ENCODE measurements at regions not wholly inside any gene's neighbourhood (a gene's known extent, or its start where the extent isn't known, plus 50 kb on each side); places are given as distances from the start of the nearest gene placed in this dataset.

DNA sequence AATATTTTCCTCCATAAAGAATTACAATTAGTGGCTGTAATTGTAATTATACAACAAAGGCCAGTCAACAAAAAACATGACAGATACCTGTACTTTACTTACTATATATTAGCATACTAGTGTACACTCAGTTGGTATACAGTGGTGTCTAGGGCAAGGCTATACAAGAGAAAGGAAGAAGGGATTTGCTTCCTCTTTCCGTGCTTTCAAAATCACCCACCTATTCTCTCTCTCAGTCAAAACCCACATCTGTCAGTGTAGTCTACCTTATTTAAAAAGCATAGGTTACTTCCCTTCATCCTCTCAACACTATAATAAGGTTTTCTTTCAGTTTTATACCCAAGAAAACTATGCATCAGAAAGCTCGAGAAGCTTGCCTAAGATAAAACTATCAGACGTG, 355.8 kb upstream of the NR5A2 start:
- no peak overlapping the region for H3K4me3 ChIP-seq (ENCODE audit: low read depth, low read length, poor library complexity, severe bottlenecking)
- no peaks in the 10 kb centered on the region for H3K36me3 ChIP-seq (ENCODE audit: insufficient read depth, low read length)
- no peak overlapping the region for H3K9ac ChIP-seq (ENCODE audit: low read length)
- H3K9me2 ChIP-seq (ENCODE audit: low read depth, low read length): no peaks in the 10 kb centered on the region
- no peak overlapping the region for H3K4me2 ChIP-seq (ENCODE audit: low read length)
- no peak overlapping the region for H3K27ac ChIP-seq (ENCODE audit: low read depth, low read length, poor library complexity, severe bottlenecking)
- H3K9me3 ChIP-seq (ENCODE audit: low read length): no peaks in the 10 kb centered on the region
- H4K20me1 ChIP-seq (ENCODE audit: insufficient read depth, low read length): no peaks in the 10 kb centered on the region
- no peaks in the 10 kb centered on the region for H3K79me2 ChIP-seq (ENCODE audit: insufficient read depth, low read length)
- H3K4me1 ChIP-seq (ENCODE audit: insufficient read depth, low read length, severe bottlenecking): no peaks in the 10 kb centered on the region
- no peaks in the 10 kb centered on the region for H3F3A ChIP-seq (ENCODE audit: insufficient read depth, low read length)
- H2AFZ ChIP-seq (ENCODE audit: low read length): no peak overlapping the region
- no peak for TF ChIP-seq EZH2 (IDR thresholded peaks at IDR 0.05; ENCODE audit: borderline replicate concordance, low read length)
- TF ChIP-seq, protein P1, sequence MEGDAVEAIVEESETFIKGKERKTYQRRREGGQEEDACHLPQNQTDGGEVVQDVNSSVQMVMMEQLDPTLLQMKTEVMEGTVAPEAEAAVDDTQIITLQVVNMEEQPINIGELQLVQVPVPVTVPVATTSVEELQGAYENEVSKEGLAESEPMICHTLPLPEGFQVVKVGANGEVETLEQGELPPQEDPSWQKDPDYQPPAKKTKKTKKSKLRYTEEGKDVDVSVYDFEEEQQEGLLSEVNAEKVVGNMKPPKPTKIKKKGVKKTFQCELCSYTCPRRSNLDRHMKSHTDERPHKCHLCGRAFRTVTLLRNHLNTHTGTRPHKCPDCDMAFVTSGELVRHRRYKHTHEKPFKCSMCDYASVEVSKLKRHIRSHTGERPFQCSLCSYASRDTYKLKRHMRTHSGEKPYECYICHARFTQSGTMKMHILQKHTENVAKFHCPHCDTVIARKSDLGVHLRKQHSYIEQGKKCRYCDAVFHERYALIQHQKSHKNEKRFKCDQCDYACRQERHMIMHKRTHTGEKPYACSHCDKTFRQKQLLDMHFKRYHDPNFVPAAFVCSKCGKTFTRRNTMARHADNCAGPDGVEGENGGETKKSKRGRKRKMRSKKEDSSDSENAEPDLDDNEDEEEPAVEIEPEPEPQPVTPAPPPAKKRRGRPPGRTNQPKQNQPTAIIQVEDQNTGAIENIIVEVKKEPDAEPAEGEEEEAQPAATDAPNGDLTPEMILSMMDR (IDR thresholded peaks at IDR 0.05; ENCODE audit: low read length): no peak
- no peaks in the 10 kb centered on the region for H3K27me3 ChIP-seq (ENCODE audit: insufficient read depth, low read length)

DNA sequence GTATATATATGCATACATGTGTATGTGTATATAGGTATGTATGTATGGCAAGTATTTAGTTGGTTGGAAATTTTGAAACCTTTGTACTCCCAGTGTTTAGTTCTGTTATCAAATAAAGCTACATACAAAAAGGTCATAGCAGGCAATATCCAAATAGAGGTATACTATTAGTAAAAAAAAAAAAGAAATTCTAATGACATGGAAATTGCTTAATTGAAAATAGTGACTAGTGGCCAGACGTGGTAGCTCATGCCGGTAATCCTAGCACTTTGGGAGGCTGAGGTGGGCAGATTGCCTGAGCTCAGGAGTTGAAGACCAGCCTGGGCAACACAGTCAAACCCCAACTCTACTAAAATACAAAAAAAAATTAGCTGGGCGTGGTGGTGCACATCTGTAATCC, 351.6 kb upstream of the NR5A2 start:
- no peaks in the 10 kb centered on the region for H3K79me2 ChIP-seq (ENCODE audit: insufficient read depth, low read length)
- no peaks in the 10 kb centered on the region for H4K20me1 ChIP-seq (ENCODE audit: insufficient read depth, low read length)
- H3F3A ChIP-seq (ENCODE audit: insufficient read depth, low read length): no peaks in the 10 kb centered on the region
- H3K9me2 ChIP-seq (ENCODE audit: low read depth, low read length): no peaks in the 10 kb centered on the region
- H3K36me3 ChIP-seq (ENCODE audit: insufficient read depth, low read length): no peaks in the 10 kb centered on the region
- H3K4me3 ChIP-seq (ENCODE audit: low read depth, low read length, poor library complexity, severe bottlenecking): no peak overlapping the region
- no peaks in the 10 kb centered on the region for H3K4me1 ChIP-seq (ENCODE audit: insufficient read depth, low read length, severe bottlenecking)
- H3K27ac ChIP-seq (ENCODE audit: low read depth, low read length, poor library complexity, severe bottlenecking): no peak overlapping the region
- no peaks in the 10 kb centered on the region for H3K9me3 ChIP-seq (ENCODE audit: low read length)
- H3K27me3 ChIP-seq (ENCODE audit: insufficient read depth, low read length): no peaks in the 10 kb centered on the region
- H2AFZ ChIP-seq (ENCODE audit: low read length): no peak overlapping the region
- no peak overlapping the region for H3K4me2 ChIP-seq (ENCODE audit: low read length)
- TF ChIP-seq, protein P1 (IDR thresholded peaks at IDR 0.05; ENCODE audit: low read length): no peak
- TF ChIP-seq EZH2 (IDR thresholded peaks at IDR 0.05; ENCODE audit: borderline replicate concordance, low read length): no peak
- H3K9ac ChIP-seq (ENCODE audit: low read length): no peak overlapping the region

DNA sequence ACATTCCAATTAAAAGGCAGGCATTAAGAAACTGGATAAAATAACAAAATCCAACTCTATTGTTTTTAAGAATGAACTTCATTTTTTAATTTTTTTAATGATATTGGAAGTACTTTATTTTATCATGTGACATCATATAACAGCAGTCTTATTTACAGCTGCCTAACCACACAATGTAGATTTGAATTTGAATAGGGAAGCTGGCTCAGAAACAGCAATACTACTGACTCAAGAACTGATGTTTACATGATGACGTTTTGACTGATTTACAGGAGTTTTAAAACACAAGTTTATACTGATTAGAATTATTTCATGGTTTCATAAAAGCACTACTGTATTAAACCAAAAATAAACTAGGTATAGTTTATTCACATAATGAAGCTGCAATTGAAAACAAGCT, 348.7 kb upstream of the NR5A2 start:
- no peaks in the 10 kb centered on the region for H3K79me2 ChIP-seq (ENCODE audit: insufficient read depth, low read length)
- no peaks in the 10 kb centered on the region for H3K4me1 ChIP-seq (ENCODE audit: insufficient read depth, low read length, severe bottlenecking)
- no peak overlapping the region for H3K27ac ChIP-seq (ENCODE audit: low read depth, low read length, poor library complexity, severe bottlenecking)
- H3K9me2 ChIP-seq (ENCODE audit: low read depth, low read length): no peaks in the 10 kb centered on the region
- H3K36me3 ChIP-seq (ENCODE audit: insufficient read depth, low read length): no peaks in the 10 kb centered on the region
- H3K9ac ChIP-seq (ENCODE audit: low read length): no peak overlapping the region
- H3K4me3 ChIP-seq (ENCODE audit: low read depth, low read length, poor library complexity, severe bottlenecking): no peak overlapping the region
- no peaks in the 10 kb centered on the region for H3K27me3 ChIP-seq (ENCODE audit: insufficient read depth, low read length)
- no peaks in the 10 kb centered on the region for H4K20me1 ChIP-seq (ENCODE audit: insufficient read depth, low read length)
- TF ChIP-seq, protein P1 (IDR thresholded peaks at IDR 0.05; ENCODE audit: low read length): no peak
- no peak for TF ChIP-seq EZH2 (IDR thresholded peaks at IDR 0.05; ENCODE audit: borderline replicate concordance, low read length)
- no peaks in the 10 kb centered on the region for H3F3A ChIP-seq (ENCODE audit: insufficient read depth, low read length)
- H3K4me2 ChIP-seq (ENCODE audit: low read length): no peak overlapping the region
- no peak overlapping the region for H2AFZ ChIP-seq (ENCODE audit: low read length)
- H3K9me3 ChIP-seq (ENCODE audit: low read length): no peaks in the 10 kb centered on the region

Measured in OCI-LY1 (cell line).